Neuron (in vitro differentiated cells): ENCODE measurements at regions not wholly inside any gene's neighbourhood (a gene's known extent, or its start where the extent isn't known, plus 50 kb on each side); places are given as distances from the start of the nearest gene placed in this dataset.

Experiments used
- H2AFZ ChIP-seq: one replicate; pipeline ENCODE4 v1.6.1; 2013; ENCODE audit warnings: low read depth, mild to moderate bottlenecking, inconsistent platforms, low read length, moderate library complexity
- H3K27me3 ChIP-seq: one replicate; pipeline ENCODE4 v1.6.1; 2013; ENCODE audit warnings: low read length; ENCODE audit not compliant: insufficient read depth
- H3K36me3 ChIP-seq: one replicate; pipeline ENCODE4 v1.6.1; 2013; ENCODE audit warnings: low read length; ENCODE audit not compliant: insufficient read depth
- H3K4me1 ChIP-seq: one replicate; pipeline ENCODE4 v1.6.1; 2013; ENCODE audit warnings: low read length; ENCODE audit not compliant: insufficient read depth
- H3K4me3 ChIP-seq: 2 replicates; pipeline ENCODE4 v1.5.1; 2013; ENCODE audit warnings: mild to moderate bottlenecking, low read length, moderate library complexity
- H3K9me3 ChIP-seq: one replicate; pipeline ENCODE4 v1.6.1; 2013; ENCODE audit warnings: low read length

DNA sequence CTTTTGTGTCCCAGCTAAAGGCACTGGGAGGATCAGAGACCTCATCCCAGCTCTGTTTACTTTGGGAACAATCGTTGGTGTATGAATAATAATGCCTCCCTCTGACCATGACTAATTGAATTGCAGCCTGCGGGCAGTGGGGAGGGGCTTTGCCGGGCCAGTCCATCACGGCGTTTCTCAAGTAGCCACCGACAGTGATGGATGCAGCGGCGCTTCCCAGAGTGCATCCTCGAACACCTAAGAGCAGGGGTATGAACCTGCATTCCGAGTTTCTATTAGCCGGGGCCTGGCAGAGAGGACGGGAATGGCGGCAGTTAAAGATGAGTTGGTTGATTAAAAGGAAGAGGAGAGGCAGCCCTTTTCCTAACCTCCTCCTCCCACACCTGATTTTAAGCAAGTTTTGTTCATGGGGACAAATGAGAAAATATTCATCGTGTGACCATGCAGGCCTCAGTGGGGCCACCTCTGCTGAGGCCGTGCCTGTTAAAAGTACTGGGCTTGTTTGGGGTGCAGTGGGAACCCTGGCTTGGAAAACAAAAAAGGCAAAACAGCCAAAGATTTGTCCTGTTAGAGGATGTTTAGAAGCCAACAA is 154.1 kb downstream of the FOXA2 start:
- H3K27me3 ChIP-seq, result peaks cover 15% of the 10 kb centered on the region

DNA sequence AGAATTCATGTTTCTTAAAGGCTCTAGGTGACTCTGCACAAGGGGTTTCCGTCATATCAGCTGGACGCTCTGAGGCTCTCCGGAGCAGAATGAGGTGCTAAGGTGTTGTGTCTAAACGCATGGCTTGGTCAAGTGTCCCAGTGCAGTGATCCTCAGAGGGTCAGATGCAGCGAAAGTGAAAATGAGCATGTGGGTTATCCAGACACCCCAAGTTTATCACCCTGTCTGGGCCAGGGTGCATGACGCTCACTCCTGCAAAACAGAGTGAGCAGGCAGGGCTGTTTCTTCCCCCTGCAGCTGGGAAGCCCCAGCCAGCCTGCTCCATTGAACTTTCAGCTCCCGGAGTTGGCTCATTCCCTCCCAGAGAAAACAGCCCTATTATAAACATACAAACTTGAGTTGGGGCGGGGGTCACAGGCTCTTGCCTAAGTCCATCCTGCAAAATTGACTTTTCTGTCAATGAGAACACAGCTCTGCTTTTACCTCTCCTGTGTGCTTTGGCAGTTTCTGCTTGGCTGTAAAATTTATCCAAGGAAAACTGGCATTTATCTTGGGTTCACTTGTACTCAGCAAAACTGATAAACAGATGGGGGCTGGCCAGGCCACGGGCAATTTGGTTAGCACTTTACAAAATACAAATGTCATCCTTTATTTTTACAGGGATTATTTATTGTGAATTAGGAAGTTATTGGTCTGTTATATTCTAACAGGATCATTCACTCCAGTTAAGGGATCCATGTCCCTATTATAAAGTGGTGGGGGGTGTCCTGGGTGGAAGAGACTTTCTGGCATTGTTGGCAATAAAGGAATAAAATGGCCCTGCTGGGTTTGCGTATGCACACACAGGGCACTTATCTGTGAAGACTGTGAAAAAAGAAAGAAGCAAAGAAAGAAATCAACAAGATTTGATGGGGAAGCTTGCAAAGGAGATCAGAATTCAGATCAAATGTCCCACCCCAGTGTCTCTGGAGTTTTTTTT is 154.9 kb downstream of the FOXA2 start:
- no peaks in the 10 kb centered on the region for H3K36me3 ChIP-seq
- H3K4me3 ChIP-seq, result no peak overlapping the region
- no peak overlapping the region for H2AFZ ChIP-seq
- H3K9me3 ChIP-seq, result no peaks in the 10 kb centered on the region
- peaks cover 15% of the 10 kb centered on the region for H3K27me3 ChIP-seq
- H3K4me1 ChIP-seq, result peaks cover 8% of the 10 kb centered on the region

More for the DNA sequence above, 154.1 kb downstream of the FOXA2 start:
- H2AFZ ChIP-seq, result no peak overlapping the region
- H3K9me3 ChIP-seq, result no peaks in the 10 kb centered on the region
- peaks cover 8% of the 10 kb centered on the region for H3K4me1 ChIP-seq
- no peak overlapping the region for H3K4me3 ChIP-seq
- no peaks in the 10 kb centered on the region for H3K36me3 ChIP-seq

DNA sequence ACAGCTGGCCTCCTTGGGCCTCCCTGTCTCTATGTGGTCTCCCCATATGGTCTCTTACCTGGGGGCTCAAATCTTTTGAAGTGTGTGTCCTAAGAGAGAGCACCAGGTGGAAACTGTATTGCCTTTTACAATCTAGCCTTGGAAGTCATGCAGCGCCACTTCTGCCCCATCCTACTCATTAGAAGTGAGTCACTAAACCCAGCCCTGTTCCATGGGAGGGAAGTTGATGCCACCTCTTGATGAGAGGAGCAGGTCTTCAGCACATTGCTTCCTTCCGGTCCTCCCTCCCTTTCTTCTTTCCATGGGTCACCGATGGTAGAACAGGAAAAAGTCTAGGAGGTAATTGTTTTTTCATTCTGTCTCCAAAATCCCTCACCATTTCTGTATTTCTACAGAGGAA is 156.3 kb downstream of the FOXA2 start:
- Histone ChIP-seq H3K27me3 (peaks cover 15% of the 10 kb centered on the region), H3K4me3 (no peak overlapping the region), H3K4me1 (peaks cover 8% of the 10 kb centered on the region), H3K9me3 (no peaks in the 10 kb centered on the region), H3K36me3 (no peaks in the 10 kb centered on the region), H2AFZ (no peak overlapping the region)

DNA sequence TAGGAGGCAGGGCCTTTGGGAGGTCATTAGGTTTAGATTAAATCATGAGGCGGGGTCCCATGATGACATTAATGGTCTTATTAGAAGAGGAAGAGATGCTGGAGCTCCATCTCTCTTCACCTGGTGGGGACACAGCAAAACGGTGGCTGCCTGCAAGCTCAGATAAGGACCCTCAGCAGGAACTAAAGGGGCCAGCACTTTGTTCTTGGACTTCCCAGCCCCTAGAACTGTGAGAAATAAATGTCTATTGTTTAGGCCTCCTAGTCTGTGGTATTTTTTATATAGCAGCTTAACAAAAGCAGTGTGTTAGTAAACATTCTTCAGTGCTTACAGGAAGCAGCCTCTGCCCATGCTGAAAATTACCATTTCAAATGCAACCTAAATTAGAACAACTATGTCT is 157.6 kb downstream of the FOXA2 start:
- peaks cover 13% of the 10 kb centered on the region for H3K27me3 ChIP-seq
- no peak overlapping the region for H3K4me3 ChIP-seq
- no peaks in the 10 kb centered on the region for H3K9me3 ChIP-seq
- peaks cover 8% of the 10 kb centered on the region for H3K4me1 ChIP-seq
- no peak overlapping the region for H2AFZ ChIP-seq
- no peaks in the 10 kb centered on the region for H3K36me3 ChIP-seq

DNA sequence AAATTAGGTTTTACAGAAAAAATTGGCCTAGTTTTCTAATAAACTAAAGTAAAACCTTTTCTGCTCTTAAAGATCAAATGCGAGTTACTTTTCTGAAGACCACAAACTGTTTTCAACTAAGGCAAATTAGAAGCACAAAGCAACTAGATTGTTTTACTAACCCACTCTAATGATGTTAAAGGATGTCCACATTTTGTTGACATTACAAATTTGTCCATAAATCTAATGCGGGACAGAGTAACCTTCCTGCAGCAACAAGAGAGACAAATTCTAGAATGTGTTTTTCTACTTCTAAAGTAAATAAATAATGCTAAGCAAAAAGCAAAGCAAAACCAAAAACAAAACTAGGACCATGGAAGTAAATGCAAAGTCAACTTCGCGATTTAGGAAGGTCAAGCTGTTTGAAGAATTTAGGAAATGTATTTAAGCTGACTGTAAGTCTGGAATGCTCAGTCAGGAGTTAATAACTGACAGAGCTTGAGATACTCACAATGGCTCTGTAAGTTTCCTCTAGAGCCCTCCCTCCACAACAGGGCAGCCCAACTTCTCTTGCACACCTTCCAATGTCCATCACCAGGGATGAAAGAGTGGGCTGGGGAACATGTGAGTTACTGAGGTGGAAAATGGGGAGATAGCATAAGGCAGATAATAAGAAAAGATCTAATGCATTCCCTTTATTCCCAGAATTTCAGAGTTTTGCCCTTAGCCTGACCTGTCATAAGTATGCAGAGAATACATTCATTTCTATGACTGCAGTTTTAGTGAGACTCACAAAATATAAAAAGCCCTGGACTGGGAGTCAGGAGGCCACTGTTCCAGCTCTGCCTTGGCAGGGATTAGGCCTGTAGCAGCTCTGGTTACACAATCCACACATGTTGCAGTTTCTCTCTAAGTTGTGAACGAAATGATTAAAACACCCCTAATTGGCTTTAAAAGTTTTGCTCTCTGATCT is 158.8 kb downstream of the FOXA2 start:
- Histone ChIP-seq H3K36me3 (no peaks in the 10 kb centered on the region), H2AFZ (no peak overlapping the region), H3K9me3 (no peaks in the 10 kb centered on the region), H3K27me3 (peaks cover 7% of the 10 kb centered on the region), H3K4me1 (peaks cover 8% of the 10 kb centered on the region), H3K4me3 (no peak overlapping the region)

DNA sequence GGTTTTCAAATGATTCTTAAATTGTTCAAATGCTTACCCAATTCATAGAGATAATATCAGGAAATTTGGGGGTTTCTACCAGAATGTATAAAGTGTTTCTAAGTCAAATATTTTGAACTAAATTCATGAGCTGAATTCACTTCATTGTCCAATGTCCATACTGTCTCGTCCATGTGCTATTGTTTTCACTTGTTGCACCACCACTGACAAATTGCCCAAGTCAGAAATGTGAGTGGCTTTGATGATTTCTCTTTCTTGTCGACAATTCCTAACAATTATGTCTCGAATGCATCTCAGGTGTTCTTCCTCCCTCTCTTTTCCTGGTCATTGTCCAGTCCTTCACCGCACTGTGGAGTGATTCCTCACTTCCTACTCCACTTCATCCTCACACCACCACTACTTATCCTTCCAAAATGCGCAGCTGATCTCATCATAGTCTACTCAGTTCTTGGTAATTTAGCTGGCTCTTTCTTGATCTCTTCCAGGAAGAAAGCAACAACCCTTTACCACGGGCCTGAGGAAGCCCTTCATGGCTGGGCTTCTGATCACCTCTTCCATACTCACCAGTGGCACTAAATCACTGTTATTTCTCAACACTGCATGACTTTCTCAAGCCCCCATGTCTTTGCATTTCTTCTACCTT is 161.1 kb downstream of the FOXA2 start:
- no peak overlapping the region for H2AFZ ChIP-seq
- no peaks in the 10 kb centered on the region for H3K4me1 ChIP-seq
- H3K4me3 ChIP-seq, result no peak overlapping the region
- no peaks in the 10 kb centered on the region for H3K36me3 ChIP-seq
- H3K27me3 ChIP-seq, result no peaks in the 10 kb centered on the region
- H3K9me3 ChIP-seq, result no peaks in the 10 kb centered on the region

DNA sequence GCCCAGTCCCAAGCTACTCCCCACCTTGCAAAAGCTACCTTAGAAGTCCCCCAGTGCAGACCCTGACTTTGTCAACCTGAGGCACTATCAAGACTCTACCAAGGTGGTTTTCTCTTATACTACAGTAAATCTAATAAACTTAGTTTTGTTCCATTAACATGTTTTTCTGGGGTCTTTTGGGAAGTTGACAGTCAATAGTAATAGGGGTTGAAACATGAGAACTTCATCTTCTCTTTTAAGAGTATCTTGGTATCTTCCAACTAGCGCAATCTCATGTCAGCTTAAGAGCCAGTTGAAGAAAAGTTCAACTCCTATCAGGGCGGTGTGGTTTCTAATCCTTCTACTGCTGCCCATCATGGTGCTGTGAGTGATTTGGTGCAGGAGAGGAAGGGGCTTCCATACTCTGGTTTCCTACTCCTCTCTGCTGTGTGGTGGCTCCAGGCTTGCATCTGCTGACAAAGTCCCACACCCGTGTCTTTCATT is 164.2 kb downstream of the FOXA2 start:
- Histone ChIP-seq H3K36me3 (no peaks in the 10 kb centered on the region), H3K9me3 (no peaks in the 10 kb centered on the region), H3K4me3 (no peak overlapping the region), H3K4me1 (no peaks in the 10 kb centered on the region), H2AFZ (no peak overlapping the region), H3K27me3 (no peaks in the 10 kb centered on the region)

DNA sequence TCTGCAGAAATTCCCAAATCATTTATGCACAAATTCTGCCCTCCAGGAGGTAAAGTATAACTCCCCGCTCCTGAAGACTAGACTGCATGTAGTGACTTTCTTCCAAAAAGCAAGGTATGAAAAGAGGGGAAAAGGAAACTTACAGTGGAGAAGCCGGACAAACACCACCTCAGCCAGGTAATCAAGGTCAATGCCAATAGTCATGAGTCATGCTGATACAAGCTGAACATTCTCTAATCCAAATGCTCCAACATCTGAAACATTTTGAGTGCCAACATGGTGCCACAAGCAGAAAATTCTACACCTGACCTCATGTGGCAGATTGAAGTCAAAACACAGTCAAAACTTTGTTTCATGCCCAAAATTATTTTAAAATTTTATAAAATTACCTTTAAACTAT is 165.6 kb downstream of the FOXA2 start:
- H2AFZ ChIP-seq, result no peak overlapping the region
- H3K4me1 ChIP-seq, result no peaks in the 10 kb centered on the region
- H3K4me3 ChIP-seq, result no peak overlapping the region
- H3K27me3 ChIP-seq, result no peaks in the 10 kb centered on the region
- H3K36me3 ChIP-seq, result no peaks in the 10 kb centered on the region
- no peaks in the 10 kb centered on the region for H3K9me3 ChIP-seq

DNA sequence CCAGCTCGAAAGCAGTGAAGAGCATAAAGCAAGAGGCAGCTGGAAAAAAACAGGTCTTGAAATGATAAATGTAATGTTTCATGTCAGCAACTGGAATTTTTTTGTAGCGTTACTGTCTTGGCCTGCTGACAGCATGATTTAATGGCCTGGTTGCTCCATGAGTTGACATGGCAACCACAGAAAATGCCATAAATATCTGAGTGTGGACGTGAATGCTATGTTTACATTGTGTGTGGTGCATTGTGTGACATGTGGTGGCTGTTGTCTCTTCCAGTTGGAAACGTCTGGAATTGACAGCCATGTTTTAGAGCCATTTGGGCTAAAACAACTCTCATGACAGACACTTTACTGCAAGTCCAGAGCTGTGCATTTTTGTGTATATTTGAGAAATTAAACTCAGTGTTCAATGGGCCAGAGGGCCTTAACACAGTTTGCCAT is 170.0 kb downstream of the FOXA2 start:
- no peaks in the 10 kb centered on the region for H3K9me3 ChIP-seq
- H3K27me3 ChIP-seq, result no peaks in the 10 kb centered on the region
- no peaks in the 10 kb centered on the region for H3K36me3 ChIP-seq
- no peak overlapping the region for H2AFZ ChIP-seq
- H3K4me1 ChIP-seq, result no peaks in the 10 kb centered on the region
- no peak overlapping the region for H3K4me3 ChIP-seq

DNA sequence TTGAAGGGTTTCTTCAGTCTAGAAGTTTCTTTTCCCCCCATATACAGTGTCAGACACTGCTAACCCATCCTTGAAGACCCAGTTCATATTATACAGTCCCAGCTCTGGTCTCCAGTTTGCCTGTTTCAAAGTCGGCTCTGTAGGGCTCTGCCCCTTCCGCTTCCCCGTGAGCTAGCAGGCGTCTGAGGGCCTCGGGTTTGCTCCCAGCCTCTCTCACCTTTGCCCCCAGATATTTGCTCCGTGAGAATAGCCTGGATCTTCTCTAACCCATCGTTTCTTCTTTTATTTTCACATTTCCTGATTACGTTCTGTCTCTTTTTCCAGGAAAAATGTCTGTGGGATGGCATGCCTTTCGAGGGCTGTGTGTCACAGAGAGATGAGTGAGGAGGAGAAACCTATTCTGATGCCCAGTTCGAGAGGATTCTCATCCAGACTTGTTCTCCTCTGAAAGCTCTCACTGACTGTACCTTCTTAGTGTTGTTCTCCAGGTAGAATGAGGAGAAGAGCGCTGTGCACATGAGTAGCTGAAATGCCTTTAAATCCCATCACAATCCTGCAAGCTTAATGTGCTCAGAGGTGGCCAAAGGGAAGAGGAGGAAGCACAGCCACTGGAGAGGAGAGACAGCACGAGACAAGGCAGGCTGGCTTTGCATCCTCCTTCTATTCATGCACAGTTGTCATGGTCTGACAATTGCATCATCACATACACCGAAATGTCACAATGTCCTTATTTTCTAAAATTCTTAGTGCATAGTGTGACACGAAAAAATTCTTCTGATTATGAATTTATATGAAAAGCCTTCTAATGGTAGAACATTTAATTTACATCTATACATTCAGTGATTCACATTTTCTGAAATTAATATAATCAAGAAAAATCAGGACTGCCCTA is 171.1 kb downstream of the FOXA2 start:
- Histone ChIP-seq H3K27me3 (no peaks in the 10 kb centered on the region), H2AFZ (no peak overlapping the region), H3K9me3 (no peaks in the 10 kb centered on the region), H3K4me3 (no peak overlapping the region), H3K36me3 (no peaks in the 10 kb centered on the region), H3K4me1 (no peaks in the 10 kb centered on the region)

DNA sequence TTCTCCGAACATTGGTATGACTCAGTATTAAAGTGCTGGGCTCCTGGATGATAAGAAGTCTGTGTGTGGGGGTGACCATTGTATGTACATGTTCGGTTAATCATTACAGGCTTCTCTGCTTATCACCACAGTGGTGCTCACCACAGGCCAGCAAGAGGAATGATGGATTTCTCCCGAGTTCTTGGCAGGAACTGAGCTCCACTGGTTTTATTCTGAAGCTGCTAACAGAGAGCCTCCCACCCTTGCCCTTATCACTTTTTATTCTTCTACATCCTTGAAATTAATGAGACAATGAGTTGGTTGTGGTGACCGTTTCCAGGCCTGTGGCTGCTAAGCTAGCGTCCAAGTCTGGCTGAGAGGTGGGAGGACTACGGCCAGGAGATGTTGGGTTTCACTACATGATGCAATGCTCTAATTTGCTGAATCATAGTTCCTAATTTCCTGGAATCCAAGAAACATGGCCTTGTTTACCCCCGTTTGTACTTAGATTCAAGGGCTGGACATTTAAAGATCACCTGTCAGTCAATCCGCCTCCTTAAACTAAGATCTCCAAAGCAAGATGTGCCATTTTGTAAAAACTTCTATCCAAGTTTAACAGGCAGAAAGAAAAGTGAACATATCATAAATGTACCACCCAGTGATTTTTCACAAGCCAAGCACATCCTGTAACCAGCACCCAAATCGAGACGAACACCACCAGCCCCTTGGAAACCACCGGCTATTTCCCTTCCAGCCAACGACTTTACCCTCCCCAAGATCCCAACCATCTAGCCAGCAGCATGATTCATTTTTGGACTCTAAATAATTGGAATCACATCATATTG is 172.5 kb downstream of the FOXA2 start:
- H3K4me3 ChIP-seq, result no peak overlapping the region
- H3K27me3 ChIP-seq, result no peaks in the 10 kb centered on the region
- no peak overlapping the region for H2AFZ ChIP-seq

More for the DNA sequence above, 172.5 kb downstream of the FOXA2 start:
- no peaks in the 10 kb centered on the region for H3K4me1 ChIP-seq
- no peaks in the 10 kb centered on the region for H3K36me3 ChIP-seq
- H3K9me3 ChIP-seq, result no peaks in the 10 kb centered on the region
